Nephron (organoid): ENCODE measurements at regions not wholly inside any gene's neighbourhood (a gene's known extent, or its start where the extent isn't known, plus 50 kb on each side); places are given as distances from the start of the nearest gene placed in this dataset.

ENCODE experiments used
- H3K27ac Mint-ChIP-seq, 3 experiments: 2 replicates each; pipeline ENCODE4 v1.8.0; 2020; ENCODE audit warnings: mixed read lengths in 3 of 3, mild to moderate bottlenecking in 2 of 3, moderate library complexity in 1 of 3
- H3K27me3 Mint-ChIP-seq: 2 replicates; pipeline ENCODE4 v1.8.0; 2021; ENCODE audit warnings: low read depth, mild to moderate bottlenecking, moderate library complexity, mixed read lengths
- H3K36me3 Mint-ChIP-seq: 2 replicates; pipeline ENCODE4 v1.8.0; 2020; ENCODE audit warnings: low read depth, mixed read lengths
- H3K4me1 Mint-ChIP-seq: 2 replicates; pipeline ENCODE4 v1.8.0; 2020; ENCODE audit warnings: mixed read lengths
- H3K4me3 Mint-ChIP-seq, 3 experiments: 2 replicates each; pipeline ENCODE4 v1.8.0; 2020; ENCODE audit warnings: mild to moderate bottlenecking in 3 of 3, mixed read lengths in 3 of 3, moderate library complexity in 2 of 3
- H3K9me3 Mint-ChIP-seq: 2 replicates; pipeline ENCODE4 v1.8.0; 2020; ENCODE audit warnings: mixed read lengths
- TF ChIP-seq, protein P1 (sequence below), 3 experiments: fragments of 200-600 bp; sonication (generic); IDR thresholded peaks; one replicate each; pipeline ENCODE4 v1.5.0; 2021; ENCODE audit warnings: antibody characterized with exemption in 3 of 3; ENCODE audit not compliant: unreplicated experiment in 3 of 3

DNA sequence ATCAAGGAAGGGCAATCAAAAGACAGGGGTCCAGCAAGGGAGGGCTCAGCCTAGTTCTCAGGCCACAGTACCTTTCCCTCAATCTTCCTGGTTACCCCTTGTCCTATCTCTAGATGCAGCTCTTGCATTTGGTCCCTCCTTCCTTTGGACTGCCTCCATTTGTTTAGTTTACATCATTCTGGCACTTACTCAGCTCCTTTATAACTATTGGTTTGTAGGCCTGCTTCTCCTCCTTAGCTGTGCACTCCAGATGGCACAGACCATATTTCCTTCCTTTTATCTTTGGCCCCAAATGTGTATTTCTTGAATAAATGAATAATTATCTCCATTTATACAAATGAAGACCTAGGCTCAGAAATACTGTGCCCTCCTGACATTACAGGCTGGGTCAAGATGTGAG is 92.3 kb upstream of the AMOTL1 start:
- Mint-ChIP-seq H3K36me3 (no peaks in the 10 kb centered on the region), H3K9me3 (no peaks in the 10 kb centered on the region), H3K27me3 (peaks cover 4% of the 10 kb centered on the region), H3K4me1 (peaks cover 33% of the 10 kb centered on the region), H3K27ac (no peak overlapping the region), H3K4me3 (no peak overlapping the region)
- TF ChIP-seq, protein P1, sequence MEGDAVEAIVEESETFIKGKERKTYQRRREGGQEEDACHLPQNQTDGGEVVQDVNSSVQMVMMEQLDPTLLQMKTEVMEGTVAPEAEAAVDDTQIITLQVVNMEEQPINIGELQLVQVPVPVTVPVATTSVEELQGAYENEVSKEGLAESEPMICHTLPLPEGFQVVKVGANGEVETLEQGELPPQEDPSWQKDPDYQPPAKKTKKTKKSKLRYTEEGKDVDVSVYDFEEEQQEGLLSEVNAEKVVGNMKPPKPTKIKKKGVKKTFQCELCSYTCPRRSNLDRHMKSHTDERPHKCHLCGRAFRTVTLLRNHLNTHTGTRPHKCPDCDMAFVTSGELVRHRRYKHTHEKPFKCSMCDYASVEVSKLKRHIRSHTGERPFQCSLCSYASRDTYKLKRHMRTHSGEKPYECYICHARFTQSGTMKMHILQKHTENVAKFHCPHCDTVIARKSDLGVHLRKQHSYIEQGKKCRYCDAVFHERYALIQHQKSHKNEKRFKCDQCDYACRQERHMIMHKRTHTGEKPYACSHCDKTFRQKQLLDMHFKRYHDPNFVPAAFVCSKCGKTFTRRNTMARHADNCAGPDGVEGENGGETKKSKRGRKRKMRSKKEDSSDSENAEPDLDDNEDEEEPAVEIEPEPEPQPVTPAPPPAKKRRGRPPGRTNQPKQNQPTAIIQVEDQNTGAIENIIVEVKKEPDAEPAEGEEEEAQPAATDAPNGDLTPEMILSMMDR (IDR thresholded peaks at IDR 0.05; ENCODE audit: unreplicated experiment in 3 of 3): no peak

DNA sequence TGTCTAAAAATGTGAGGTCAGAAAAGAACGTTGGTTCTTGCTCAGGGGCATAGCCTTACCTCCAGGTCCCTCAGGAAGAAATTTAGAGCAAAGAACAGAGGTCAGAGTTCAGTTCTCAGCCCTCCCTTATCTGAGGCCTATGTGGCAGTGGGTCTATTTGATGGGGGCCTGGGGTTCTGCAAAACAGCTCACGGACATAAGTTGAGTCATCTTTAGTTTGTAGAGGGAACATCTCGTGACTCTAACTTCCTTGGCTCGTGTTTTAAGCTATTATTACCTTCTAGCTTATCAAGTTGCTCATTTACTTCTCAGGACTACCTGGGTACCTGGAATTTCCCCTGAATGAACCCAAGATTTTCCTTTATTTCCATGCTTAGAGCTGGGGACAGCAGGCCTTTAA is 91.3 kb upstream of the AMOTL1 start:
- TF ChIP-seq, protein P1 (IDR thresholded peaks at IDR 0.05; ENCODE audit: unreplicated experiment in 3 of 3): no peak
- peaks cover 4% of the 10 kb centered on the region for H3K27me3 Mint-ChIP-seq
- H3K4me3 Mint-ChIP-seq: no peak overlapping the region
- peaks cover 28% of the 10 kb centered on the region for H3K4me1 Mint-ChIP-seq
- H3K9me3 Mint-ChIP-seq: no peaks in the 10 kb centered on the region
- H3K36me3 Mint-ChIP-seq: no peaks in the 10 kb centered on the region
- H3K27ac Mint-ChIP-seq: no peak overlapping the region

DNA sequence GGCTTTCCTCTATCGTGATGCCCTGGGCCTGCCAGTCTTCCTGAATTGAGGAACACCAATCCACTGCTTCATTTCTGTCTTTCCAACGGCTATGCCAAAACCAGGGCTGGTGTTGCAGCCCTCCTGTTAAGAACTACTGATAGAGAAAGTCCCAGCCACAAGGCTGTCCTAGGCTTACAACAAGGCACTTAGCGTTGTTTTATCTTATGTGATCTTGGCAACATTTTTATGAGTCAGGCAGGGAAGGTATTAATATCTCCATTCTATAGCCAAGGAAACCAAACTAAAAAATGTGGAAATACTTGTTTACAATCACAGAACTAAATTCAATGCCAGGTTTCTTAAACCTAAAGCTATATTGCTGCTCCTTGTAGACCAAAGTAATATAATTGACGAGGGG is 89.9 kb upstream of the AMOTL1 start:
- peaks cover 4% of the 10 kb centered on the region for H3K27me3 Mint-ChIP-seq
- no peak overlapping the region for H3K4me3 Mint-ChIP-seq
- no peak overlapping the region for H3K27ac Mint-ChIP-seq
- no peaks in the 10 kb centered on the region for H3K9me3 Mint-ChIP-seq
- peaks cover 24% of the 10 kb centered on the region for H3K4me1 Mint-ChIP-seq
- TF ChIP-seq, protein P1 (IDR thresholded peaks at IDR 0.05; ENCODE audit: unreplicated experiment in 3 of 3): no peak
- H3K36me3 Mint-ChIP-seq: no peaks in the 10 kb centered on the region

DNA sequence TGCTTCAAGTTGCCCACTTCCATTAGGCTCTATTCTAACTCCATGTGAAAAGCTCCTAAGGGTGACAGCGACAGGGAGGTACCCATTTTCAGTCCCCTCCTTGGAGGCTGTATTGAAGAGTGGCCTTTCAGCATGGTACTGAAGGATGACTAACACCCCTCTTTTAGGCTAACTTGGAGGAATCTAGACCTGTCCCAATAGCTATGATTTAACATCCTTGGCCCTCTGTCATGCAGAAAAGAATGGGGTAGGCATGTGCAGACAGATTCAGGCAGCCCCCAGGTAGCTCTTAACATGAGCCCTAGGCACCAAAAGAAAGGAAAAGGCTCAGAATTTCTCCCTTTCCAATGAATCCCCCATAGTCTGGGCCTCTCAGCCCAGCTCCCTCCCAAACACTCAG is 89.3 kb upstream of the AMOTL1 start:
- no peak overlapping the region for H3K27ac Mint-ChIP-seq
- peaks cover 9% of the 10 kb centered on the region for H3K27me3 Mint-ChIP-seq
- H3K9me3 Mint-ChIP-seq: no peaks in the 10 kb centered on the region

DNA sequence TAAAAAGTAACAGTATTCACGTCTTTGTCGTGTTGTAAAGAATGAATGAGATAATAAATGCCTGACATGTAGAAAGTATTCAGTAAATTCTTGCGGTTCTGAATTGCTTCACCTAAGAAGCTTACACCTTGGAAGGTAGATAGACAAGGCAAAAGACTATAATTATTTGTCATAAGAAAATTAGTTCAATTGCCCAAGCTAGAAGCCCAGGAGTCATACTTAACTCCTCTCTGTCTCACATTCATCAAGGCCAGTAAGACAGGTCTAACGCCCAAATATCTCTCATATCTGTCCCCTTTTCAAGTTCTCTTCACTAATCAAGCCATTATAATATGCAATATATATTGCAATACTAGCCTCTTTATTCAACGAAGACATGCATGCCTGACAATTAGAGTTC is 87.7 kb upstream of the AMOTL1 start:
- no peaks in the 10 kb centered on the region for H3K36me3 Mint-ChIP-seq
- H3K27me3 Mint-ChIP-seq: peaks cover 10% of the 10 kb centered on the region
- H3K27ac Mint-ChIP-seq: no peak overlapping the region
- H3K9me3 Mint-ChIP-seq: peaks cover 3% of the 10 kb centered on the region
- TF ChIP-seq, protein P1 (IDR thresholded peaks at IDR 0.05; ENCODE audit: unreplicated experiment in 3 of 3): no peak
- H3K4me3 Mint-ChIP-seq: no peak overlapping the region
- peaks cover 6% of the 10 kb centered on the region for H3K4me1 Mint-ChIP-seq

More for the DNA sequence above, 89.3 kb upstream of the AMOTL1 start:
- Mint-ChIP-seq H3K36me3 (no peaks in the 10 kb centered on the region), H3K4me3 (no peak overlapping the region), H3K4me1 (peaks cover 17% of the 10 kb centered on the region)
- TF ChIP-seq, protein P1 (IDR thresholded peaks at IDR 0.05; ENCODE audit: unreplicated experiment in 3 of 3): no peak

DNA sequence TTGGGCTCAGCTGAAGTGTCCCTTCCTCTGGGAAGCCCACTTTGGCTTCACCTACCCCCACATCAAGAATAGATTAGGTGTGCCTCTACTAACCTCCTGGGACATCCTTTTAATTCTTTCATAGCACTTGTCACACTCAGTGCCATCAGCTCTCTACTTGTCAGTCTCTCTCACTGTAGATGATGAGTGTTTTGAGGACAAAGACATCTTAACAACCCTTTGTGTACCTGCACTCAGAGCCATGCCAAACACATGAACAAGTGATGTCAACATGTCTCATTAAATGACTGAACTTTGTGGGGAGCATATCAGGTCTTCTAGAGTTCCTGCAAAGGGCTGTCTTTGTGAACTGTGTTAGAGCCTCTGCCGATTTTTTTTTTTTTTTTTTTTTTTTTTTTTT is 87.0 kb upstream of the AMOTL1 start:
- H3K9me3 Mint-ChIP-seq: peaks cover 3% of the 10 kb centered on the region
- H3K4me3 Mint-ChIP-seq: no peak overlapping the region
- no peaks in the 10 kb centered on the region for H3K36me3 Mint-ChIP-seq
- TF ChIP-seq, protein P1 (IDR thresholded peaks at IDR 0.05; ENCODE audit: unreplicated experiment in 3 of 3): no peak
- H3K4me1 Mint-ChIP-seq: no peaks in the 10 kb centered on the region
- H3K27me3 Mint-ChIP-seq: peaks cover 6% of the 10 kb centered on the region
- H3K27ac Mint-ChIP-seq: no peak overlapping the region
